Peyer's patch (tissue), 4 donors: ENCODE measurements at regions not wholly inside any gene's neighbourhood (a gene's known extent, or its start where the extent isn't known, plus 50 kb on each side); places are given as distances from the start of the nearest gene placed in this dataset.
"Not testable (repeated sequence)": the region's sequence is repeated elsewhere in the genome, so short reads cannot be mapped to it uniquely, and the experiment has no call there.

Source experiments
- DNase-seq, 3 donors: peaks; one replicate each; pipeline ENCODE4 v3.0.0-alpha.2; 2017 to 2019
- H3K27ac ChIP-seq, 4 donors: fragments of 200-600 bp; sonication (generic); one replicate each; pipeline ENCODE4 v1.5.1; 2016 to 2019
- H3K27me3 ChIP-seq, 2 donors: fragments of 200-600 bp; sonication (generic); one replicate each; pipeline ENCODE4 v1.5.1; 2019
- H3K36me3 ChIP-seq, 3 donors: fragments of 200-600 bp; sonication (generic); one replicate each; pipeline ENCODE4 v1.5.1; 2016 to 2019
- H3K4me1 ChIP-seq, 4 donors: fragments of 200-600 bp; sonication (generic); one replicate each; pipeline ENCODE4 v1.5.1; 2016 to 2019
- H3K4me3 ChIP-seq, 4 donors: fragments of 200-600 bp; sonication (generic); 1 replicate in 3 of 4; 2 replicates in 1 of 4; pipeline ENCODE4 v1.5.1; 2016 to 2019; ENCODE audit warnings: mild to moderate bottlenecking in 1 of 4
- H3K9me3 ChIP-seq, 4 donors: fragments of 200-600 bp; sonication (generic); one replicate each; pipeline ENCODE4 v1.5.1; 2016 to 2019; ENCODE audit warnings: mild to moderate bottlenecking in 1 of 4
- POLR2A ChIP-seq, 2 donors: fragments of 450-650 bp; IDR thresholded peaks; one replicate each; pipeline ENCODE4 v1.5.1; 2017; ENCODE audit warnings: antibody characterized with exemption in 2 of 2, mild to moderate bottlenecking in 2 of 2, moderate library complexity in 2 of 2
- TF ChIP-seq, protein P1 (sequence below), 6 experiments: fragments of 450-650 bp in 4 of 6; fragments of 200-600 bp in 2 of 6; sonication (generic) in 1 of 6; IDR thresholded peaks; one replicate each; pipeline ENCODE4 v1.5.1; 2017 to 2019; ENCODE audit warnings: antibody characterized with exemption in 6 of 6, mild to moderate bottlenecking in 3 of 6, moderate library complexity in 1 of 6

GRCh38 chr2:186136860-186137259, 349.2 kb upstream of the ZC3H15 start:
- TF ChIP-seq POLR2A (IDR thresholded peaks at IDR 0.05): no peak
- TF ChIP-seq, protein P1, sequence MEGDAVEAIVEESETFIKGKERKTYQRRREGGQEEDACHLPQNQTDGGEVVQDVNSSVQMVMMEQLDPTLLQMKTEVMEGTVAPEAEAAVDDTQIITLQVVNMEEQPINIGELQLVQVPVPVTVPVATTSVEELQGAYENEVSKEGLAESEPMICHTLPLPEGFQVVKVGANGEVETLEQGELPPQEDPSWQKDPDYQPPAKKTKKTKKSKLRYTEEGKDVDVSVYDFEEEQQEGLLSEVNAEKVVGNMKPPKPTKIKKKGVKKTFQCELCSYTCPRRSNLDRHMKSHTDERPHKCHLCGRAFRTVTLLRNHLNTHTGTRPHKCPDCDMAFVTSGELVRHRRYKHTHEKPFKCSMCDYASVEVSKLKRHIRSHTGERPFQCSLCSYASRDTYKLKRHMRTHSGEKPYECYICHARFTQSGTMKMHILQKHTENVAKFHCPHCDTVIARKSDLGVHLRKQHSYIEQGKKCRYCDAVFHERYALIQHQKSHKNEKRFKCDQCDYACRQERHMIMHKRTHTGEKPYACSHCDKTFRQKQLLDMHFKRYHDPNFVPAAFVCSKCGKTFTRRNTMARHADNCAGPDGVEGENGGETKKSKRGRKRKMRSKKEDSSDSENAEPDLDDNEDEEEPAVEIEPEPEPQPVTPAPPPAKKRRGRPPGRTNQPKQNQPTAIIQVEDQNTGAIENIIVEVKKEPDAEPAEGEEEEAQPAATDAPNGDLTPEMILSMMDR (IDR thresholded peaks at IDR 0.05): no peak
- no peaks in the 10 kb centered on the region for H3K27me3 ChIP-seq
- no peaks in the 10 kb centered on the region for H3K9me3 ChIP-seq
- H3K4me1 ChIP-seq: no peaks in the 10 kb centered on the region
- H3K4me3 ChIP-seq: no peak overlapping the region
- no peaks in the 10 kb centered on the region for H3K36me3 ChIP-seq
- DNase-seq: no peak
- no peak overlapping the region for H3K27ac ChIP-seq

DNA sequence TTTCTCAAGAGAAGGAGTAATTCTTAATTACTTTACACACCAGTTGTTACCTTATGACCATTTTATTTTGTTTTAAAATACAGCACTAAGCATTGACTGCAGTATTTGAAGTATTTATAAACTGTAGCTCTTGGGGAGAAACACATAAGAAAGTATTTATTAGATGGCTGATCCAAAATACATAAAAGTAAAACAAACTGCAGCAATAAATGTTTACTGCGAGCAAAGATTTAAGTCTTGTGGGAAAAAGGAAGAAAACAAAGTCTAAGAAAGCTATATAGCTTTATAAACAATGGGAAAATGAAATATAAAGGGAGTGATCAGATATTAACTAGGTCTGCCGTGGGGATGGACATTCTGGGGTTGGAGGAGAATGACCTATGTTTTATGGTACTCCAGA, 347.2 kb upstream of the ZC3H15 start:
- H3K27me3 ChIP-seq: no peaks in the 10 kb centered on the region
- H3K4me1 ChIP-seq: no peaks in the 10 kb centered on the region
- H3K4me3 ChIP-seq: no peak overlapping the region
- H3K9me3 ChIP-seq: no peaks in the 10 kb centered on the region
- H3K36me3 ChIP-seq: no peaks in the 10 kb centered on the region
- DNase-seq: no peak
- no peak overlapping the region for H3K27ac ChIP-seq
- no peak for TF ChIP-seq POLR2A (IDR thresholded peaks at IDR 0.05)
- TF ChIP-seq, protein P1 (IDR thresholded peaks at IDR 0.05): no peak

GRCh38 chr2:186159101-186159500, 327.0 kb upstream of the ZC3H15 start:
- Histone ChIP-seq H3K4me3 (no peak overlapping the region), H3K36me3 (no peaks in the 10 kb centered on the region), H3K9me3 (peaks cover 0 to 8% (median 0%) of the 10 kb centered on the region in 4 donors), H3K27me3 (no peaks in the 10 kb centered on the region), H3K27ac (no peak overlapping the region), H3K4me1 (no peaks in the 10 kb centered on the region)
- DNase-seq: no peak
- TF ChIP-seq, protein P1 (IDR thresholded peaks at IDR 0.05): no peak
- TF ChIP-seq POLR2A (IDR thresholded peaks at IDR 0.05): no peak

DNA sequence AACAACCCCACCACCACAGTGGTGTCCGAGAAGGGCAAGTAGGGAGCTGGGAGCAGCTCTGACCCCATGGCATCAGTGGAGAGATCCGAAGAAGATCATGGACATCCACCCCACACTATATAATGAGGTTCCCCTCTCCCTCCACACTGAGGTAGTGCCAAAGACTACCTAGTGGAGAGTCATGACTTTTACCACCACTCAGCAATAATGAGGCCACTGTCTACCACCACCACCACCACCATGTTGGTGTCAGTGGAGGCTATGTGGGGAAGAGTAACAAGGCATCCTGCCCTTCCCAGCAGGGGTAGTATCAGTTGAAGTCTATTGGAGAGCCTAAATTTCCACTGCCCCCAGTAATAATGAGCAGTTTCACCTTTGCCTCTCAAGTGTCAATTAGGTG, 321.7 kb upstream of the ZC3H15 start:
- Histone ChIP-seq H3K27me3 (no peaks in the 10 kb centered on the region), H3K27ac (no peak overlapping the region), H3K4me1 (no peaks in the 10 kb centered on the region), H3K9me3 (no peaks in the 10 kb centered on the region), H3K4me3 (no peak overlapping the region), H3K36me3 (no peaks in the 10 kb centered on the region)
- DNase-seq: no peak
- TF ChIP-seq, protein P1 (IDR thresholded peaks at IDR 0.05): no peak
- no peak for TF ChIP-seq POLR2A (IDR thresholded peaks at IDR 0.05)

- no peaks in the 10 kb centered on the region for H3K4me1 ChIP-seq
- no peak for DNase-seq
- H3K36me3 ChIP-seq: no peaks in the 10 kb centered on the region
- no peak overlapping the region for H3K27ac ChIP-seq
- no peaks in the 10 kb centered on the region for H3K27me3 ChIP-seq
- TF ChIP-seq, protein P1 (IDR thresholded peaks at IDR 0.05): no peak
- TF ChIP-seq POLR2A (IDR thresholded peaks at IDR 0.05): no peak
- H3K4me3 ChIP-seq: no peak overlapping the region
- no peaks in the 10 kb centered on the region for H3K9me3 ChIP-seq
These were observed 315.4 kb upstream of the ZC3H15 start for GRCh38 chr2:186170693-186171092.

GRCh38 chr2:186181625-186182024, 304.4 kb upstream of the ZC3H15 start:
- Histone ChIP-seq H3K27ac (no peak overlapping the region), H3K36me3 (no peaks in the 10 kb centered on the region), H3K4me3 (no peak overlapping the region), H3K27me3 (no peaks in the 10 kb centered on the region), H3K9me3 (no peaks in the 10 kb centered on the region), H3K4me1 (no peaks in the 10 kb centered on the region)
- no peak for TF ChIP-seq POLR2A (IDR thresholded peaks at IDR 0.05)
- TF ChIP-seq, protein P1 (IDR thresholded peaks at IDR 0.05): no peak
- no peak for DNase-seq

GRCh38 chr2:186182366-186182765, 303.7 kb upstream of the ZC3H15 start:
- not testable (repeated sequence) for H3K27me3 ChIP-seq, DNase-seq, H3K4me1 ChIP-seq, H3K4me3 ChIP-seq, H3K36me3 ChIP-seq, H3K9me3 ChIP-seq, H3K27ac ChIP-seq
